Bronchial epithelial cell (primary cell): ENCODE measurements at regions not wholly inside any gene's neighbourhood (a gene's known extent, or its start where the extent isn't known, plus 50 kb on each side); places are given as distances from the start of the nearest gene placed in this dataset.
"Not testable (repeated sequence)": the region's sequence is repeated elsewhere in the genome, so short reads cannot be mapped to it uniquely, and the experiment has no call there.

ENCODE experiments used
- DNase-seq: peaks from one replicate; pipeline ENCODE4 v3.0.0-alpha.2; 2010; ENCODE audit warnings: low read depth
- FAIRE-seq: peaks from 2 replicates; lab custom pipeline; 2011; peaks lifted over from hg19 to GRCh38; lab: Jason Lieb, UNC
- H3K27me3 ChIP-seq: 2 replicates; pipeline ENCODE4 v1.5.1; 2011; ENCODE audit warnings: low read length; ENCODE audit not compliant: control insufficient read depth, insufficient read depth
- H3K36me3 ChIP-seq: 2 replicates; pipeline ENCODE4 v1.5.1; 2011; ENCODE audit warnings: low read length; ENCODE audit not compliant: control insufficient read depth, insufficient read depth
- H3K4me3 ChIP-seq: 2 replicates; pipeline ENCODE4 v1.5.1; 2011; ENCODE audit warnings: mild to moderate bottlenecking, low read depth, low read length, control low read depth
- CTCF ChIP-seq: IDR thresholded peaks from 2 replicates; pipeline ENCODE4 v1.5.1; 2011; ENCODE audit warnings: mild to moderate bottlenecking, moderate library complexity, low read length, control low read depth, inconsistent platforms; ENCODE audit not compliant: insufficient read depth, severe bottlenecking

DNA sequence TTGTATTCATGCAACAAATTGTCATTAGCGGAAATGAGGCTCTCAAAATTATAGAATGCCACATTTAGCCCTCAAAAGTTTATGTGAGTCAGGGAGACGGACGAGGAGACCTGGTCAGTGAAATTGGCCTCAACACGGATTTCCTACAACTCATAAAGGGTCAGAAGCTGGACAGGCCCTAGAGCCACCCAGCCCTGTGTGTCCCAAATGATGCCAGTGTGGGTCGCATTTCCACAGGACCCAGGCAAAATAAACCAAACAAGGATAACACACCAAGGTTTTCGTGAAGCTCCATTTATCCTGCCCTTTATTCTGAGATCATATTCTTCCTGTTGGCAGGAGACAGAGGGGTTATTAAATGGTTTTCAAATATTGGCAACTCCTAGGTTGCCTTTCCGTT, 72.0 kb upstream of the COL5A1 start:
- TF ChIP-seq CTCF: no peak
- H3K4me3 ChIP-seq: no peak overlapping the region
- FAIRE-seq: no peak
- peaks cover 2% of the 10 kb centered on the region for H3K27me3 ChIP-seq
- no peak for DNase-seq
- no peaks in the 10 kb centered on the region for H3K36me3 ChIP-seq

- Histone ChIP-seq H3K36me3 (no peaks in the 10 kb centered on the region), H3K4me3 (no peak overlapping the region), H3K27me3 (peaks cover 2% of the 10 kb centered on the region)
- FAIRE-seq (no peak), DNase-seq (no peak)
- TF ChIP-seq CTCF: no peak
Observed at GRCh38 chr9:134570151-134570621, 71.4 kb upstream of the COL5A1 start.

GRCh38 chr9:134570711-134571325, 70.8 kb upstream of the COL5A1 start:
- peaks cover 2% of the 10 kb centered on the region for H3K27me3 ChIP-seq
- no peak for DNase-seq
- FAIRE-seq: no peak
- H3K4me3 ChIP-seq: no peak overlapping the region
- no peaks in the 10 kb centered on the region for H3K36me3 ChIP-seq
- no peak for TF ChIP-seq CTCF

- FAIRE-seq: no peak
- Histone ChIP-seq H3K27me3 (peaks cover 2% of the 10 kb centered on the region), H3K36me3 (no peaks in the 10 kb centered on the region), H3K4me3 (no peak overlapping the region)
- TF ChIP-seq CTCF: no peak
- DNase-seq: no peak
Observed at GRCh38 chr9:134571326-134571931, 70.2 kb upstream of the COL5A1 start.

- no peak overlapping the region for H3K4me3 ChIP-seq
- no peak for TF ChIP-seq CTCF
- FAIRE-seq: no peak
- H3K27me3 ChIP-seq: peaks cover 2% of the 10 kb centered on the region
- no peak for DNase-seq
- no peaks in the 10 kb centered on the region for H3K36me3 ChIP-seq
Observed at GRCh38 chr9:134571946-134572917, 69.4 kb upstream of the COL5A1 start.

DNA sequence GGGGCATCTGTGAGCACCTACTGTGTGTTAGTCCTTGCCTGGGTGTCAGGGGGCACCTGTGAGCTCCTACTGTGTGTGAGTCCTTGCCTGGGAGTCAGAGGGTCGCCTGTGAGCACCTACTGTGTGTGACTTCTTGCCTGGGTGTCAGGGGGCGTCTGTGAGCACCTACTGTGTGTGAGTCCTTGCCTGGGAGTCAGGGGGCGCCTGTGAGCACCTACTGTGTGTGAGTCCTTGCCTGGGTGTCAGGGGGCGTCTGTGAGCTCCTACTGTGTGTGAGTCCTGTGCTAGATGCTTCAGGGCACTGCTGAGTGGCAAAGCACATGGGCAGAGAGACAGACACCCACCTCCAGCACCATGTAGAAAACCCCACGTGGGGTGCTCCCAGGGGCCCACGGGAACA, 66.9 kb upstream of the COL5A1 start:
- H3K27me3 ChIP-seq, FAIRE-seq, H3K36me3 ChIP-seq, H3K4me3 ChIP-seq, DNase-seq: not testable (repeated sequence)
